Inferior parietal cortex (tissue), 1 donor: ENCODE measurements at regions not wholly inside any gene's neighbourhood (a gene's known extent, or its start where the extent isn't known, plus 50 kb on each side); places are given as distances from the start of the nearest gene placed in this dataset.
"Not testable (repeated sequence)": the region's sequence is repeated elsewhere in the genome, so short reads cannot be mapped to it uniquely, and the experiment has no call there.

Experiments
- DNase-seq: peaks from one replicate; pipeline ENCODE4 v3.0.0-alpha.2; 2016; ENCODE audit errors: extremely low spot score

DNA sequence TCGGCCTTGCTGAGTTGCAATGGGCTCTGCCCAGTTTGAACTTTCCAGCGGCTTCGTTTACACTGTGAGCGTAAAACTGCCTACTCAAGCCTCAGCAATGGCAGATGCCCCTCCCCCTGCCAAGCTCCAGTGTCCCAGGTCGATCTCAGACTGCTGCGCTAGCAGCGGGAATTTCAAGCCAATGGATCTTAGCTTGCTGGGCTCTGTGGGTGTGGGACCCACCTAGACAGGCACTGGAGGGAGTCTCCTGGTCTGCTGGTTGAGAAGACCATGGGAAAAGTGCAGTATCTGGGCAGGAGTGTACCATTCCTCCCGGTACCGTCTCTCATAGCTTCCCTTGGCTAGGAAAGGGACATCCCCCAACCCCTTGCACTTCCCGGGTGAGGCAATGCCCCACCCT, 88.2 kb downstream of the KLHL28 start:
- DNase-seq, result no peak

DNA sequence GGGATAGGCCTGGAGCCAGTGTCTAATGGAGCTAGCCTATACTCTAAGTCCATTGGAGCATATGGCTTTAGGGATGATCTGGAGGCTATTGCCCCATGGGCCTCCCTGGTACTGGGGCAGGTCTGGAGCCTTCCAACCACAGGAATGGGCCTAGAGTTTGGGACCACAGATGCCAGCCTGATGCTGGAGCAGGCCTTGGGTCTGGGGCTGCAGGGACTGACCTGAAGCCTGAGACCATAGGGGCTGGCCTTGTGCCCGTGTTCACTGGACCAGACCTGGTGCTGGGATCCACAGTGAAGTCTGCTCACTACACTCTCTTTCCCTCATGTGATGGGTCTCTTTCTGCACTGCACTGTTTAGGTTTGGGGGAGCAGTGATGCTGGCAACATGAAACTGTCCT, 95.0 kb downstream of the KLHL28 start:
- no peak for DNase-seq

DNA sequence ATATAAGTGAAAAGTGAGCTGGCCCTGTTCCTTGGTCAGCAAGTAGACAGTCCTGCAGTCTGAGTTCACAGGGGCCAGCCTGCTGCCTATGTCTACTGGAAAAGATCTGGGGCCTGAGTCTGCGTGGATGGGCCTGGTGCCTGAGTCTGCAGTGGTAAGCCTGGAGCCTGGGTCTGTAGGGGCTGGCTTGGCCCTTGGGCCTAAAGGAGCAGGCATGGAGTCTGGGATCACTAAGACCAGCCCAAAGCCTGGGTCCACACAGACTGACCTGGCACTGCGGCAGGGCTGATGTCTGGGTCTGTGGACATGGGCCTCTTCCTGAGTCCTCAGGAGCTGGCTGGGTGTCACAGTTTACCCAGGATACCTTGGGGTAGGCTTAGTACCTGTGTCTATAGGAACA, 95.4 kb downstream of the KLHL28 start:
- DNase-seq, result no peak

DNA sequence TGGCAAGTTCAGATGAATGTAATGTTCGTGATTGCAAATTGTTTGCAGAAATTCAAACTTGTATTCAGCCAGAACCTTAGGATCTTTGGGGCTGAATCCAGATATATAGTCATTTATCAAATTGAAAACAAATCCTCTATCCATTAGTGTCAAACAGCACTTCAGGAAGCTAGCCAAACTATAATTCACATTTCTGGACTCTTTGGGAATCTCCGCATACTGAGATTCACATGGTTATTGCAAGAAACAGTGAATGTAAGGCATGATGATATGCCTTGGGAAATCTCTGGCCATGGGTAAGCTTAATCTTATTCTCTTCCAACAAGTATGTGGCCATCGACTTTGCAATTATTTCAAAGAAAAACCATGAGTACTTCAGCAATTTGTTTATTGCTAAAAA, 98.5 kb downstream of the KLHL28 start:
- no peak for DNase-seq

GRCh38 chr14:44854114-44854513, 107.6 kb downstream of the KLHL28 start:
- DNase-seq, result no peak

DNA sequence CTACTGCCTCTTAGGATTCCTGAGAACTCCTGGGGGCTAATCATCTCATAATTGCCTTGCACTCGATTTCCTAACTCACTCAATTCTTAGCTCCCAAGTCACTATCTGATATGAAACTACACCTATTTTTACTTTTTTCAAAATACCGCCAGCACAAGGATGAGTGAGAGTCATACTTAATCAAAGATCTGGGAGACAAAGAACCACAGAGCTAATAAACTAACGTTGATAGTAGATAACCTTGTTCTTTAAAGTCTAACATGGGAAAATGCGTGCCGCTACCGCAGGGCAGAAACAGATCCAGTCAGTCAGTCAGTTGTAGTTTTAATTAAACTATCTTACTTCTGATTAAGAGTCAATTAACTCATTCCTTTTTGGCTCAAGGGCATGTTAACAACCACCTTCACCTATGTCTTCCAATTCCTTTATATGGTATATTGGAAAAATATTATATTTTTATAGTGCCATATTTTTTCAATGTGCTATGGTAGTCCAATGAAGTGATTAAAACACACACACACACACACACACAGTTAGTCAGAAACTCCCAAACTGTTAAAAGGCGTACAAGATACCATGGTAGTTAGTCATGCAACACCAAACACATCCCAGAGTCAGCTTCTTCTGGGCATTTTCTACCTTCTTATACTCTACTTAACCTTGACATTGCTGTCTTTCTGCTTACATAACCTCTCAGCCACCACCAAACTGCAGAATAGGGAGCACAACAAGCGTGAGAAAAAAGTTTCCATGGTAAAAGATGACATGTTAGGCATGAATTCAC, 114.0 kb downstream of the KLHL28 start:
- DNase-seq, result no peak

DNA sequence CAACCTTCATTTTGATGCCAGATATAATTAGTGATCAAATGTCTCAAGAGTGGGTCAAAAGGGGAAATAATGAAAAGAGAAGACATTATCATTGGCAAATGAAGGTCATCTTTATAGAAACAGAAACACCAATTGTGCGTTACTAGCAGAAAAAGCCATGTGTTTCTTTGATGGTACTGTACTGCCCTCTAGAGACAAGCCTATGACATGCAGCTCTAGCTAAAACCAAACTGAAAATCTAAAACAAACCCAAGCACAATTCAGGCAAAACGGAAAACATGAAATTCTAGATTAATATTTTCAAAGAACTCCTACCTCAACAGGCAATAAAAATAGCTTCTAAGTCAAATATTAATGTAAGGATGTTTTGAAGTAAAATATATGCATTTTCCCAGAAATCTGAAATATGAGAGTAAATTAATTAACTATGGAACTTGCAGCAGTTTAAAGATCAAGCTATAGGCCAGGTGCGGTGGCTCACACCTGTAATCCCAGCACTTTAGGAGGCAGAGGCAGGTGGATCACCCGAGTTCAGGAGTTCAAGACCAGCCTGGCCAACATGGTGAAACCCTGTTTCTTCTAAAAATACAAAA, 115.4 kb downstream of the KLHL28 start:
- DNase-seq, result peak; percentile 82

- not testable (repeated sequence) for DNase-seq
Observed at GRCh38 chr14:44835928-44836327, 125.8 kb downstream of the KLHL28 start.

GRCh38 chr14:44833376-44834060, 128.2 kb downstream of the KLHL28 start:
- no peak for DNase-seq

- DNase-seq, result no peak
Observed at GRCh38 chr14:44830371-44830770, 131.4 kb downstream of the KLHL28 start.

- DNase-seq, result no peak
Observed at GRCh38 chr14:44829021-44829420, 132.7 kb downstream of the KLHL28 start.

- DNase-seq, result no peak
Observed at GRCh38 chr14:44828023-44828422, 133.7 kb downstream of the KLHL28 start.

DNA sequence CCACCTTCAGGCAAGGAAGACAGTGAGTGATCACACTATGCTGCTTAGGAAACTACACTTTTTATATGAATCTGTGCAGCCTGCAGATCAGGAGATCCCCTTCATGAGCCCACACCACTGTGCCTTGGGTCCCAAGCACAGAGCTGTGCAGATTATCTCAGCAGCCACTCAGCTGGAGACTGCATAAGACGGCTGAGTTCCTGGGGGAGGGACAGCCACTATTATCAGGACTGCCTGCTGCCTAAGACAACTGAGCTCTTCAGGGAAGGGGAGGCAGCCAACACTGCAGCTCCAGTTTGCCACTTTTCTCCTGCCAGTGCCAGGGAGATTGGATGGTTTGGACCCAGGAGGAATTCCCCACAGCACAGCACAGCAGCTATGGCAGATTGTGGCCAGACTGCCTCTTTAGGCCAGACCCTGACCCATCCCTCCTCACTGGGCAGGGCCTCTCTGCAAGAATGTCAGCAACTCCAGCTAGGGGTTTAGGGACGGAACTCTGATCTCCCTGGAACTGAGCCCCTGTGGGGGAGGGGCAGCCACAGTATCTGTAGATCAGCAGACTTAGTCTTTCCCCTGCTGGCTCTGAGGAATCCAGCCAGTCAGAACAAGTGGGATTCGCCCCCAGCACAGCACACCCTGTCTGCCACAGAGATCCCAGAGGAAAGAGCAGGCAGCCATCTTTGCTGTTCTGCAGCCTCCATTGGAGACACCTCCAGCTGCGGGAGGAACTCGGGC, 141.3 kb downstream of the KLHL28 start:
- no peak for DNase-seq

DNA sequence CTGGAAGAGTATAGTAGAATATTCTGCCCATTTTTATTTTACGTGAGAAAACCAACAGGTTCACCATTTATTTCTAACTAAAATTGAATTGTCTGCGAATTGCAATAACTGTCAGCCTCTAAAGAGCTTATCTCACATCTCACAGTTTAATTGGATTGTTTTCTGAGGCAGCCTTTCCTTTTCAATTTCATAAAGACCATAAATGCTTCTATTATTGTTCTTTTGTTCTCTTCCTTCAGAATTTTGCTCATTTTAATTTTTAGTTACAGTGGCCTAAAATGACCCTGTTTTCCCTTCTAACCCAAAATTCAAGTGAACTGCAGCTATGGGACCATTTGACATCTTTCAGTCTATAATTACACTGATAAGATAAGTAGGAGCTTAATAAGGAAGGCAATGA, 147.6 kb downstream of the KLHL28 start:
- DNase-seq, result no peak

GRCh38 chr14:44812672-44813071, 149.1 kb downstream of the KLHL28 start:
- no peak for DNase-seq

- no peak for DNase-seq
Observed at GRCh38 chr14:44804391-44804790, 157.4 kb downstream of the KLHL28 start.

DNA sequence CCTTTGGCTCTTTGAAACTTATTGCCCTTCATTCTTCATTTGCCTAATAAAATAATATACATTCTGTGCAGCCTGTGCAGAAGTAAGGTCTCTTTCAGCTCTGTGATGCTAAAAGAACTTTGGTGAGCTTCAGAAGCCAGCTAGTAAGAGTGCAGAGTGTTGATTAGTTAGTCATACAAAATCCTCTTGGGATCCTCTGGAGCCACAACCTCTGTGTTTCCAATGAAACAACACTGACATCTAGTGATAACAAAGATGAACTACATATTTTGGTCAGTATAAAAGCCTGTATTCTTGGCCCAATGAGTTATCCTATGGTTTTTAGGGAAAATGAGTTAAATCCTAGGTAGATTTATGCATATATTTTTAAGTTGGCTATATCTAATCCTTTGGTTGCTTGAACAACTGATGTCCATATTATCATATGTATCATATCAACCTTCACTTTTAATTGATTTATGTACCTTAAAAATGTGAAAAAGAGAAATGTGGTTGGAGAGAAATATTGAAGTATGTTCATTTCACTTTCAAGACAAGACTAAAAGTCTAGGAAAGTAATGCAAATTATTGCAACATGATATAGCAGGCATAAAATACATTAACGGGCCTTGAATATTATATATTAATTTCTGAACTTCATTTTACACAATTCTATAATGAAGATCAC, 158.4 kb downstream of the KLHL28 start:
- peak; percentile 77 for DNase-seq

- no peak for DNase-seq
Observed at GRCh38 chr14:44798386-44799242, 163.1 kb downstream of the KLHL28 start.

GRCh38 chr14:44795725-44796124, 166.0 kb downstream of the KLHL28 start:
- no peak for DNase-seq

- no peak for DNase-seq
Observed at GRCh38 chr14:44791730-44792129, 170.0 kb downstream of the KLHL28 start.

DNA sequence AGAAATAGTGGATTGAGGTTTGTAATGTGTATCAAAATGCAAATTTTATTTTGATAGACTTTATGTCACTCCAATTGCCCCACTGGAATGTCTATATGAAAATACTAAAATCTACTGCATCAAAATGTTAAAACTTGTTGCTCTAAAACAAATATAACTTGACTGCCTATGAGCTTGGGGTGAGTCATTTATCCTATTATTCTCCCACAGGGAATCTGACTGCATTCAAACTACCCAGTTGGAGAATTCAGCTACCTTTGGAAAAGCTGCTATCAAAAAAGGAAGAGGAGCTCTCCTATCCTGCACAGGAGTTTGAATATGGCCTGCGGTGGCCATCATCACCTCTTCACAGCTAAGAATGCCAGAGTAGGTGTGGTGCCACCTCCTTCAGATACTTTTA, 173.1 kb downstream of the KLHL28 start:
- DNase-seq, result no peak
